Body of pancreas (tissue), 4 donors: ENCODE measurements at regions not wholly inside any gene's neighbourhood (a gene's known extent, or its start where the extent isn't known, plus 50 kb on each side); places are given as distances from the start of the nearest gene placed in this dataset.

Source experiments
- ATAC-seq: fragments of 150-250 bp; one replicate; pipeline ENCODE4 v1.9.1; 2016
- DNase-seq, 4 donors: peaks; one replicate each; pipeline ENCODE4 v3.0.0-alpha.2; 2019
- H3K27ac ChIP-seq, 4 donors: fragments of 200-600 bp; sonication (generic); 1 replicate in 3 of 4; 2 replicates in 1 of 4; pipeline versions ENCODE4 v1.5.1 to v1.6.1; 2016 to 2019; ENCODE audit warnings: mild to moderate bottlenecking in 1 of 4, mixed read lengths in 1 of 4, moderate library complexity in 1 of 4
- H3K27me3 ChIP-seq, 2 donors: fragments of 200-600 bp; sonication (generic); one replicate each; pipeline ENCODE4 v1.6.0; 2016; ENCODE audit warnings: mild to moderate bottlenecking in 1 of 2
- H3K36me3 ChIP-seq, 2 donors: fragments of 200-600 bp; sonication (generic); replicated peaks in 1 of 2; 2 replicates each; pipeline ENCODE4 v1.5.1; 2016; ENCODE audit warnings: low read depth in 2 of 2; ENCODE audit not compliant: insufficient read depth in 1 of 2
- H3K4me1 ChIP-seq: fragments of 200-600 bp; sonication (generic); one replicate; pipeline ENCODE4 v1.6.0; 2016
- H3K4me3 ChIP-seq, 2 donors: fragments of 200-600 bp; sonication (generic); 1 replicate in 1 of 2; 2 replicates in 1 of 2; pipeline ENCODE4 v1.5.1; 2016 to 2019
- H3K9me3 ChIP-seq, 3 donors: fragments of 200-600 bp; sonication (generic); 1 replicate in 2 of 3; 2 replicates in 1 of 3; pipeline ENCODE4 v1.5.1; 2016
- POLR2A ChIP-seq, 3 donors: fragments of 450-650 bp; IDR thresholded peaks; one replicate each; pipeline ENCODE4 v1.6.1; 2016; ENCODE audit warnings: antibody characterized with exemption in 3 of 3, mild to moderate bottlenecking in 2 of 3
- WGBS, 2 donors: methylation state at CpG; one replicate each; pipeline ENCODE4 v1.1.5; 2017; 5-methylcytosine and 5-hydroxymethylcytosine counted together
- intact Hi-C: fragments of 100-400 bp; cut with DNase I; formaldehyde crosslinking; loops from one replicate; pipeline ENCODE4 v1.15.1; 2023
- TF ChIP-seq, protein P1 (sequence below), 7 experiments: fragments of 450-650 bp in 4 of 7; fragments of 200-600 bp in 3 of 7; sonication (generic) in 3 of 7; IDR thresholded peaks; one replicate each; pipeline ENCODE4 v1.5.1; 2016 to 2019; ENCODE audit warnings: antibody characterized with exemption in 7 of 7

DNA sequence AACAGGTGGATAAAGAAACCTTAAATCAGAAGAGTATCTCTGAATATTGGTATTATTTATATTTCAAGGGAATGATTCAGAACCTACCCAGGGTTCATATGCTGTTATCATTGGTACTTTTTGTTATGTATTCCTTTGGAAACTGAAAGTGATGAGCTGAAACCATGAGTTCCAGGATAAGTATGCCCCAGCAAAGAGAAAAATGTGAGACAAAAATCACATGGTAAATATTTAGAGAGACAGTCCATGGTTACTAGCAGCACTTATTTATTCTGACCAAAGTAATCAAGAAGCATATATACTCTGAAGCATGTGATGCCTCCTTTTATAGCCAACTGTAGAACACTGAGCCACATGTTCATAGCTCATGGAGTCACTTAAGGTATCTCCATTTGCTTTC is 277.7 kb downstream of the ARAP2 start:
- ATAC-seq: no peak
- no peaks in the 10 kb centered on the region for H3K27me3 ChIP-seq
- no peak for DNase-seq
- H3K9me3 ChIP-seq: no peaks in the 10 kb centered on the region
- intact Hi-C loops: no loop called here
- no peaks in the 10 kb centered on the region for H3K36me3 ChIP-seq
- TF ChIP-seq, protein P1, sequence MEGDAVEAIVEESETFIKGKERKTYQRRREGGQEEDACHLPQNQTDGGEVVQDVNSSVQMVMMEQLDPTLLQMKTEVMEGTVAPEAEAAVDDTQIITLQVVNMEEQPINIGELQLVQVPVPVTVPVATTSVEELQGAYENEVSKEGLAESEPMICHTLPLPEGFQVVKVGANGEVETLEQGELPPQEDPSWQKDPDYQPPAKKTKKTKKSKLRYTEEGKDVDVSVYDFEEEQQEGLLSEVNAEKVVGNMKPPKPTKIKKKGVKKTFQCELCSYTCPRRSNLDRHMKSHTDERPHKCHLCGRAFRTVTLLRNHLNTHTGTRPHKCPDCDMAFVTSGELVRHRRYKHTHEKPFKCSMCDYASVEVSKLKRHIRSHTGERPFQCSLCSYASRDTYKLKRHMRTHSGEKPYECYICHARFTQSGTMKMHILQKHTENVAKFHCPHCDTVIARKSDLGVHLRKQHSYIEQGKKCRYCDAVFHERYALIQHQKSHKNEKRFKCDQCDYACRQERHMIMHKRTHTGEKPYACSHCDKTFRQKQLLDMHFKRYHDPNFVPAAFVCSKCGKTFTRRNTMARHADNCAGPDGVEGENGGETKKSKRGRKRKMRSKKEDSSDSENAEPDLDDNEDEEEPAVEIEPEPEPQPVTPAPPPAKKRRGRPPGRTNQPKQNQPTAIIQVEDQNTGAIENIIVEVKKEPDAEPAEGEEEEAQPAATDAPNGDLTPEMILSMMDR (IDR thresholded peaks at IDR 0.05): no peak
- TF ChIP-seq POLR2A (IDR thresholded peaks at IDR 0.05): no peak
- H3K27ac ChIP-seq: no peak overlapping the region
- no peak overlapping the region for H3K4me3 ChIP-seq
- no peaks in the 10 kb centered on the region for H3K4me1 ChIP-seq

DNA sequence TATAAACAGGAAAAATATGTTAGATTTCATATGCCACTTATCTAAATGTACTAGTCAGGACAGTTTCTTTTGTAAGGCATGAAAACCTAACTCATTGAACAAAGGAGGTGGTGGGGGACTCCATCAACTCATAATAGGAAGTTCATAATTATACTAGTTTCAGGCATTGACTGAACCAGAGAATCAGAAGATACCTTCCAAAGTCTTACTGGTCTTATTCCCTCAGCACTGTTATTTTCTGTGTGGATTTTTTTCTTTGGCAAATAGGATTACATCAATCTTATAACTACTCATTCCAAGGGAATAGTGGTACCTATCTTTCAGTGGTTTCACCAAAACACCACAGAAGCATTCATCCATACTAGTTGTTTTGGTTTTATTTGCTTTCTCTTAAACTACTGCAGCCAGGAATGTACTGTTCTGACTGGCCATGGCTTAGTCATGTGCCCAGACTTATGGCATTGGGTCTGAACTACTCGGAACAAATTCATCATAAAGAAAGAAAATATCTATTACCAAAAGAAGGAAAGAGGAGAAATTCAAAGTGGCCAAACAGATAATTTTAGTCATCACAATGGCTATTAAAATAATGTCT is 273.9 kb downstream of the ARAP2 start:
- no peak for ATAC-seq
- intact Hi-C loops: no loop called here
- DNase-seq: no peak
- TF ChIP-seq, protein P1 (IDR thresholded peaks at IDR 0.05): no peak
- TF ChIP-seq POLR2A (IDR thresholded peaks at IDR 0.05): no peak
- Histone ChIP-seq H3K27ac (no peak overlapping the region), H3K27me3 (no peaks in the 10 kb centered on the region), H3K9me3 (no peaks in the 10 kb centered on the region), H3K4me3 (no peak overlapping the region), H3K4me1 (no peaks in the 10 kb centered on the region), H3K36me3 (no peaks in the 10 kb centered on the region)
- WGBS, 2 donors: 77 to 85% methylated on average over 1 of the region's 1 CpG

DNA sequence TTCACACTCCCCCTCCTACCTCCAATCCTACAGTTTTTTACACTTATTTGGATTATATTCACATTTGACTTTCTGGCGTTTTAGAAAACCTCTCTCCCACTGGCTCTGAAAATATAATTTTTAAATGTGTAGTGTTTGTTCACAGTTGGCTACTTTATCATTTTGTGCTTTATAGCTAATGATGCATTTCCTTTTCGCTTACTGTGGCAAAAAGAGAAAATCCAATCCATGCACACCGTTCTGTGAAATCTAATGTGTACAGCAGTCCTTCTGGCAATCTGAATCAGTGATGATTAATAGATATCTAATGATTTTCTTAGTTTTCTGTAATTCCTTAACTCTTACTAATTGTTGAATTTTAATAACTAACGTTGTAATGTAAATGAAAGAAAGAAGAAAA is 271.5 kb downstream of the ARAP2 start:
- H3K36me3 ChIP-seq: no peaks in the 10 kb centered on the region
- H3K4me3 ChIP-seq: no peak overlapping the region
- no peaks in the 10 kb centered on the region for H3K4me1 ChIP-seq
- H3K27ac ChIP-seq: no peak overlapping the region
- WGBS, 2 donors: 27 to 28% methylated on average over 4 of the region's 4 CpGs
- no peak for ATAC-seq
- no peaks in the 10 kb centered on the region for H3K9me3 ChIP-seq
- intact Hi-C loops: no loop called here
- DNase-seq: no peak
- TF ChIP-seq, protein P1 (IDR thresholded peaks at IDR 0.05): no peak
- TF ChIP-seq POLR2A (IDR thresholded peaks at IDR 0.05): no peak
- no peaks in the 10 kb centered on the region for H3K27me3 ChIP-seq

GRCh38 chr4:35975617-35976355 is 268.5 kb downstream of the ARAP2 start:
- DNase-seq: no peak

More at GRCh38 chr4:35975617-35976355, 268.5 kb downstream of the ARAP2 start:
- TF ChIP-seq, protein P1 (IDR thresholded peaks at IDR 0.05): no peak
- Histone ChIP-seq H3K9me3 (no peaks in the 10 kb centered on the region), H3K4me1 (no peaks in the 10 kb centered on the region), H3K4me3 (no peak overlapping the region), H3K27ac (no peak overlapping the region), H3K36me3 (no peaks in the 10 kb centered on the region), H3K27me3 (no peaks in the 10 kb centered on the region)
- intact Hi-C loops: no loop called here
- ATAC-seq: no peak
- WGBS, 2 donors: 73 to 77% methylated on average over 4 of the region's 4 CpGs
